Nephron progenitor cell (in vitro differentiated cells): ENCODE measurements at regions not wholly inside any gene's neighbourhood (a gene's known extent, or its start where the extent isn't known, plus 50 kb on each side); places are given as distances from the start of the nearest gene placed in this dataset.
"Not testable (repeated sequence)": the region's sequence is repeated elsewhere in the genome, so short reads cannot be mapped to it uniquely, and the experiment has no call there.

Experiments used
- DNase-seq: peaks from one replicate; pipeline ENCODE4 v3.0.0; 2021
- H3K27ac Mint-ChIP-seq: 2 replicates; pipeline ENCODE4 v1.8.0; 2021; ENCODE audit warnings: mild to moderate bottlenecking, moderate library complexity, mixed read lengths
- H3K27me3 Mint-ChIP-seq: 2 replicates; pipeline ENCODE4 v1.8.0; 2021; ENCODE audit warnings: mild to moderate bottlenecking, low read depth, mixed read lengths; ENCODE audit not compliant: poor library complexity
- H3K36me3 Mint-ChIP-seq: 2 replicates; pipeline ENCODE4 v1.8.0; 2021; ENCODE audit warnings: low read depth, mixed read lengths
- H3K4me1 Mint-ChIP-seq: 2 replicates; pipeline ENCODE4 v1.8.0; 2021; ENCODE audit warnings: mixed read lengths
- H3K4me3 Mint-ChIP-seq: 2 replicates; pipeline ENCODE4 v1.8.0; 2021; ENCODE audit warnings: mild to moderate bottlenecking, moderate library complexity, mixed read lengths
- H3K9me3 Mint-ChIP-seq: 2 replicates; pipeline ENCODE4 v1.8.0; 2021; ENCODE audit warnings: mild to moderate bottlenecking, moderate library complexity, mixed read lengths
- TF ChIP-seq, protein P1 (sequence below): fragments of 200-600 bp; sonication (generic); IDR thresholded peaks from 2 replicates; pipeline ENCODE4 v1.5.0; 2021; ENCODE audit warnings: antibody characterized with exemption

DNA sequence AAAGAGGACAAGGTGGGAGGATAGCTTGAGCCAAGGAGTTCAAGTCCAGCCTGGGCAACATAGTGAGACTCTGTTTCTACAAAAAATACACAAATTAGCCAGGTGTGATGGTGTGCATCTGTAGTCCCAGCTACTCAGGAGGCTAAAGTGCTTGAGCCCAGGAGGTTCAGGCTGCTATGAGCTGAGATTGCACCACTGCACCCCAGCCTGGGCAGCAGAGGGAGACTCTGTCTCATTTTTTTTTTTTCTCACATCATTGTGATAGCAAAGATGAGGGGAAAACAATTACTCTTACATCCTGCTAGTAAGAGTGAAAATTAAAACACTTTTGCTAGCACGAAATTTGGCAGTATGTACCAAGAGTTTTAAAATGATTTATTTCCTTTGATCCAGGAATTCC, 463.7 kb downstream of the TMEM135 start:
- peaks cover 28% of the 10 kb centered on the region for H3K9me3 Mint-ChIP-seq
- no peak overlapping the region for H3K4me3 Mint-ChIP-seq
- no peaks in the 10 kb centered on the region for H3K27me3 Mint-ChIP-seq
- no peak overlapping the region for H3K27ac Mint-ChIP-seq
- H3K36me3 Mint-ChIP-seq: no peaks in the 10 kb centered on the region
- TF ChIP-seq, protein P1, sequence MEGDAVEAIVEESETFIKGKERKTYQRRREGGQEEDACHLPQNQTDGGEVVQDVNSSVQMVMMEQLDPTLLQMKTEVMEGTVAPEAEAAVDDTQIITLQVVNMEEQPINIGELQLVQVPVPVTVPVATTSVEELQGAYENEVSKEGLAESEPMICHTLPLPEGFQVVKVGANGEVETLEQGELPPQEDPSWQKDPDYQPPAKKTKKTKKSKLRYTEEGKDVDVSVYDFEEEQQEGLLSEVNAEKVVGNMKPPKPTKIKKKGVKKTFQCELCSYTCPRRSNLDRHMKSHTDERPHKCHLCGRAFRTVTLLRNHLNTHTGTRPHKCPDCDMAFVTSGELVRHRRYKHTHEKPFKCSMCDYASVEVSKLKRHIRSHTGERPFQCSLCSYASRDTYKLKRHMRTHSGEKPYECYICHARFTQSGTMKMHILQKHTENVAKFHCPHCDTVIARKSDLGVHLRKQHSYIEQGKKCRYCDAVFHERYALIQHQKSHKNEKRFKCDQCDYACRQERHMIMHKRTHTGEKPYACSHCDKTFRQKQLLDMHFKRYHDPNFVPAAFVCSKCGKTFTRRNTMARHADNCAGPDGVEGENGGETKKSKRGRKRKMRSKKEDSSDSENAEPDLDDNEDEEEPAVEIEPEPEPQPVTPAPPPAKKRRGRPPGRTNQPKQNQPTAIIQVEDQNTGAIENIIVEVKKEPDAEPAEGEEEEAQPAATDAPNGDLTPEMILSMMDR: no peak
- H3K4me1 Mint-ChIP-seq: no peaks in the 10 kb centered on the region
- DNase-seq: no peak

DNA sequence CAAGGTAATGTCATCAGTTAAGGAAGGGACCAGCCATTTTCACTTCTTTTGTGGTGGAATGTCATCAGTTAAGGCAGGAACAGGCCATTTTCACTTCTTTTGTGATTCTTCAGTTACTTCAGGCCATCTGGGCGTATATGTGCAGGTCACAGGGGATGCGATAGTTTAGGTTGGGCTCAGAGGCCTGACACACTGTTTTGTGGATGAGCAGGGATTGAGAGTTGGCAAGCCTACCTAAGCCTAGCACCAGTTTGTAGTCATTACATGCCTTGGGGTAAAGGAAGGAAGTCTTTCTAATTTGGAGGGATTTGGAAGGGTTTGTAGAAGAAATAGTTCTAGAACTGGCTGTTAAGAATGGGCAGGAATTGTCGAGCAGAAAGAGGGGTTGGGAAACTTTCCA, 457.2 kb downstream of the TMEM135 start:
- not testable (repeated sequence) for H3K27ac Mint-ChIP-seq, H3K4me1 Mint-ChIP-seq, DNase-seq, H3K27me3 Mint-ChIP-seq, H3K9me3 Mint-ChIP-seq, H3K4me3 Mint-ChIP-seq, H3K36me3 Mint-ChIP-seq

DNA sequence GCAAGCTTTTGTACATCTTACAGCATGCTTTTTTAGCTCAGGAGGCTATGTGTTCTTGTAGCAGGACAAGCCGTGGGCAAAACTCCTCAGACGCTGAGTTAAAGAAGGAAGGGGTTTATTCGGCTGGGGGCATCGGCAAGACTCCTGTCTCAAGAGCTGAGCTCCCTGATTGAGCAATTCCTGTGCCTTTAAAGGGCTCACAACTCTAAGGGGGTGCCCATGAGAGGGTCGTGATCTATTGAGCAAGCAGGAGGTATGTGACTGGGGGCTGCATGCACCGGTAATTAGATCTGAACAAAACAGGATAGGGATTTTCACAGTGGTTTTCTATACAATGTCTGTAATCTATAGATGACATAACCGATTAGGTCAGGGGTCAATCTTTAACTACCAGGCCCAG, 456.3 kb downstream of the TMEM135 start:
- H3K4me1 Mint-ChIP-seq, DNase-seq, H3K9me3 Mint-ChIP-seq, H3K27ac Mint-ChIP-seq, H3K36me3 Mint-ChIP-seq, H3K27me3 Mint-ChIP-seq, H3K4me3 Mint-ChIP-seq: not testable (repeated sequence)

DNA sequence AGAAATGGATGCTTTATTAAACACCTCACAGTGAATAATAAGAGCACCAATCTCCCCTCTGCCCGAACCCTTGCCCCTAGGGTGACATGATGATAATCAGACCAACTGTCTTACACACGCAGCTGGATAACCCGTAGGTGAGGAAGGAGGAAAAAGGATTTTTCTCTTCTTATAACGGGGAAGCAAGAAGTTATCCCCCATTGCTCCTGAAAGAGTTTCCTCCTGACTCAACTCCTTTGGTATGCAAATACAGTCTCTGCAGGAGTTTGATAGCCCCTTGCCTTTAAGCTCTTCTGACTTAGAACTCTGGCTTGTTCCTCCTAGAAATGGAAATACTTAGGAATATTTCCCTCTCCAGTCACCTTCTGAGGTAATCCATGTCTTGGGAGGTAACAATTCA, 455.8 kb downstream of the TMEM135 start:
- no peak for DNase-seq
- H3K9me3 Mint-ChIP-seq: peaks cover 4% of the 10 kb centered on the region
- no peak overlapping the region for H3K27ac Mint-ChIP-seq
- peaks cover 3% of the 10 kb centered on the region for H3K27me3 Mint-ChIP-seq
- H3K4me3 Mint-ChIP-seq: no peak overlapping the region
- TF ChIP-seq, protein P1: no peak
- no peaks in the 10 kb centered on the region for H3K4me1 Mint-ChIP-seq
- no peaks in the 10 kb centered on the region for H3K36me3 Mint-ChIP-seq

DNA sequence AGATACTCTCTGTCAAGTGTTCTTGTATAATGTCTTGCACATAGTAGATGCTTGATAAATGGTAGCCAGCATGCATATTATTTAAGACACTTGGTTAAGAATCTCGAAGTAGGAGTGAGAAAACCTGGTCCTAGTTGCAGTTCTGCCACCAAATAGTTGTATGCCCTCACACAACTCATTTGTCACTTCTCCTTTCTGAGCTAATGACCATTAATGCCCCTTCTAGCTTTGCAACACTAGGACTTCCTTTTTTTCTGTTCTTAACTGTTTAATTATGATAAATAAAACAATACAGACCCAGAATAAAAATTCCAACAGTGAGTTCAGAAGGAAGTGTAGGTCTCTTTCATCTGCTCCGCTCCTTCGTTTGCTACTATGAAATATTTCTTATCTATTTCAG, 453.6 kb downstream of the TMEM135 start:
- no peak overlapping the region for H3K4me3 Mint-ChIP-seq
- H3K4me1 Mint-ChIP-seq: no peaks in the 10 kb centered on the region
- H3K27ac Mint-ChIP-seq: no peak overlapping the region
- DNase-seq: no peak
- H3K36me3 Mint-ChIP-seq: no peaks in the 10 kb centered on the region
- H3K27me3 Mint-ChIP-seq: peaks cover 3% of the 10 kb centered on the region
- TF ChIP-seq, protein P1: no peak
- peaks cover 4% of the 10 kb centered on the region for H3K9me3 Mint-ChIP-seq

DNA sequence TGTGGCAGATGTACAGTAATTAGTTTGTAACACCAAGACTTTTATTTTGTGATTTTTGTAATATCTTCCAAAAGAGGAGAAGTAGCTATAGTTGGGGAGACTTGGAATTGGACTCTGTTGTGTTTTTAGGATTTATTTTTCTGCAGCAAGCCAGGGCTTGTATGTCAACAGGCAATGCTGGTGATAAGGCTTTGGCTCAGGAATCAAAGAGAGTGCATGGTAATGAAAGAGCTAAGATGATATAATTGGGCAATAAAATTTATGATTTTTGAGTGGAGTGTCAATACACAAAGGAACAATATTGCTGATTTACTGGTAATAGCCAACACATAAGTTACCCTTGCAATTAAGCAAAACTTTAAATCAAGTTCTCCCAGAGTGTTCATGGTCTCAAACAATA, 452.9 kb downstream of the TMEM135 start:
- no peak for DNase-seq
- Mint-ChIP-seq H3K9me3 (peaks cover 4% of the 10 kb centered on the region), H3K4me1 (no peaks in the 10 kb centered on the region), H3K36me3 (no peaks in the 10 kb centered on the region), H3K27ac (no peak overlapping the region), H3K27me3 (peaks cover 3% of the 10 kb centered on the region), H3K4me3 (no peak overlapping the region)
- TF ChIP-seq, protein P1: no peak

DNA sequence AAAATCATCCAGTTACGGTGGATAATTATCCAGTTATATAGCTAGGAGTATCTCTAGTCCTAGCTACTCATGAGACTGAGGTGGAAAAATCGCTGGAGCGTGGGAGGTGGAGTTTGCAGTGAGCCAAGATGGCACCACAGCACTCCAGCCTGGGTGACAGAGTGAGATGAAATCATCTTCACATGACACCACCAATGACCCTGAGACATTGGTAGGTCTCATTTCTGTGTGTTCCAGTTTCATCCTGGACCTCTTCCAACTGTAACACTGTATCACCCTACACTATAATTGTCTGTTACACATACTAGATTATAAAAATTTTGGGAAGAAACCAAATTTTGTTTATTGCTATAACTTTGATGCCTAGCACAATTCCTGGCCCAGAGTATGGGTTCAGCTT, 446.8 kb downstream of the TMEM135 start:
- no peaks in the 10 kb centered on the region for H3K36me3 Mint-ChIP-seq
- no peaks in the 10 kb centered on the region for H3K27me3 Mint-ChIP-seq
- H3K27ac Mint-ChIP-seq: no peak overlapping the region
- no peak overlapping the region for H3K4me3 Mint-ChIP-seq
- no peaks in the 10 kb centered on the region for H3K9me3 Mint-ChIP-seq
- no peaks in the 10 kb centered on the region for H3K4me1 Mint-ChIP-seq
- DNase-seq: no peak
- TF ChIP-seq, protein P1: no peak
